NCI-H748 (cell line): ENCODE measurements at regions not wholly inside any gene's neighbourhood (a gene's known extent, or its start where the extent isn't known, plus 50 kb on each side); places are given as distances from the start of the nearest gene placed in this dataset.
"Not testable (repeated sequence)": the region's sequence is repeated elsewhere in the genome, so short reads cannot be mapped to it uniquely, and the experiment has no call there.

Source experiments
- DNase-seq: peaks from one replicate; lab custom pipeline; 2025; ENCODE audit not compliant: unreplicated experiment; lab: John Stamatoyannopoulos, UW

- no peak for DNase-seq
Measured at GRCh38 chr4:82097504-82097903, 276.3 kb downstream of the HNRNPD start.

GRCh38 chr4:82090717-82091116 is 283.1 kb downstream of the HNRNPD start:
- no peak for DNase-seq

DNA sequence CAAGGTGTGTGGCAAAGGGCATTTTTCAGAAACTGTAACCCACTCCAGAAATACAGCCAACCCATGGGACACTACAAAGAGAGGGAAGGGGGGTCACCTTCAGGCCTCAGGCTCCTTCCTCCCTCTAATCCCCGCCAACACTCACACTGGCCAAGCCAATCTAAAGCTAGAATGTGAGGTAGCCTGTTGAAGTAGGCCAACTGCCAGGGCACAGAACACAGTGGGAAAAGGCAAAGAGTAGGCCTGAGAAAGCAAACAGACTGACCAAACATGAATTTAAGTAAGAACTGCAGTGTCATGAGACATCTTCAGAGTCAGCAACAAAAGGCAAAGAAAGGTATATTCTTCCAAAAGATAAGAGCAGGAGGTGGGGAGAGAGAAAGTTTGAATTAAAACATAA is 289.0 kb downstream of the HNRNPD start:
- DNase-seq, result no peak

DNA sequence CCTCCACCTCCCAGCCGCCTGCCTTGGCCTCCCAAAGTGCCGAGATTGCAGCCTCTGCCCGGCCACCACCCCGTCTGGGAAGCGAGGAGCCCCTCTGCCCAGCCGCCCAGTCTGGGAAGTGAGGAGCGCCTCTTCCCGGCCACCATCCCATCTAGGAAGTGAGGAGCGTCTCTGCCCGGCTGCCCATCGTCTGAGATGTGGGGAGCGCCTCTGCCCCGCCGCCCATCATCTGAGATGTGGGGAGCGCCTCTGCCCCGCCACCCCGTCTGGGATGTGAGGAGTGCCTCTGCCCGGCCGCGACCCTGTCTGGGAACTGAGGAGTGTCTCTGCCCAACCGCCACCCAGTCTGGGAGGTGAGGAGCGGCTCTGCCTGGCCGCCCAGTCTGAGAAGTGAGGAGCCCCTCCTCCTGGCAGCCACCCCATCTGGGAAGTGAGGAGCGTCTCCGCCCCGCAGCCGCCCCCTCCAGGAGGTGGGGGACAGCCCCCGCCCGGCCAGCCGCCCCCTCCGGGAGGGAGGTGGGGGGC is 296.3 kb downstream of the HNRNPD start:
- not testable (repeated sequence) for DNase-seq

DNA sequence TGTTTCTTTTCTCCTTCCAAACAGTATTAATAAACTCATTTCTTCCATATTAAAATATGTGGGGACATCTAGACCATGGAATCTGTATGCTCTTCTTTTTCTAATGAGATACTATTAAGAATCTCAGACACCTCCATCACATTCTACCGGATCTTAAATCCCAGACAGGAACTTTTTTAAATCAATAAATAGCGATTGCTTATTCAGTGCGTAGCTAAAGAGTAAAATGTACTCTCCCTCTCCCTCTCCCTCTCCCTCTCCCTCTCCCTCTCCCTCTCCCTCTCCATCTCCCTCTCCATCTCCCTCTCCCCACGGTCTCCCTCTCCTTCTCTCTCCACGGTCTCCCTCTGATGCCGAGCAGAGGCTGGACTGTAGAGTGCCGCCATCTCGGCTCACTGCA is 297.0 kb downstream of the HNRNPD start:
- no peak for DNase-seq

DNA sequence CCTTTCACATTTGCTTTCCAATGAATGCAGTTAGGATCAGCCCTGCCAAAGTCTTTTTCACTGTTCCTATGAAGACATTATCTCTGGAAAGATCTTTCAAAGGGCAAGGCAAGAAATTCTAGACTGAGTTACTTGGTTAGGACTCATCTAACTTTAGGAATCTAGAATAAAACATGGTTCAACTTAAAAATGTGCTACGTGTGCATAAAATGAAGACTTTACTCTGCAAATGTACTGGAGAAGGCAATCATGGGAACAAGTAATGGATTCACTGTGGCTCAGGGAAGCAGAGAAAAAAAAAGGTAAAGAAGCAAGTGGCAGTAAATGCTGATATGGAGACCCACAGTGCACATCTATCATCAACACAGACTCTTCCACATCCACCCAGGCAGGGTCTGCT is 297.4 kb downstream of the HNRNPD start:
- no peak for DNase-seq

DNA sequence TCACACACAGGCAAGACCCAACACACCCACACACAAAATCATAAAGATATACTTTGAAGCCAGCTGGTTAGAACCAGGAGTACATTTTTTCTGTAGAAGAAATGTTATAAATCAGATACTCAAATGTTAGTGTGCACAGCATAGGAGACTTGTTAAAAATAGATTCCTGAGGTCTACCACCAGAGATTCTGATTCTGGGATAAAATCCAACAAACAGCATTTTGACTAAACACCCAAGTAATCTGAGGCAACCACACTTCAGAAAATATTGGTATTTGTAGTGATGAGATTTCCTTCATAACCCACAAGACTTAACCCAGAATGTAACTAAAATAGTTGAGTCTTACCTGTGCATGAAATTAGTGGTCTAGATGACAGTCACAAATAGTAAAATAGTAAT is 301.8 kb downstream of the HNRNPD start:
- DNase-seq, result no peak

GRCh38 chr4:82069883-82070638 is 303.7 kb downstream of the HNRNPD start:
- DNase-seq, result no peak

GRCh38 chr4:82063017-82063416 is 310.8 kb downstream of the HNRNPD start:
- no peak for DNase-seq

DNA sequence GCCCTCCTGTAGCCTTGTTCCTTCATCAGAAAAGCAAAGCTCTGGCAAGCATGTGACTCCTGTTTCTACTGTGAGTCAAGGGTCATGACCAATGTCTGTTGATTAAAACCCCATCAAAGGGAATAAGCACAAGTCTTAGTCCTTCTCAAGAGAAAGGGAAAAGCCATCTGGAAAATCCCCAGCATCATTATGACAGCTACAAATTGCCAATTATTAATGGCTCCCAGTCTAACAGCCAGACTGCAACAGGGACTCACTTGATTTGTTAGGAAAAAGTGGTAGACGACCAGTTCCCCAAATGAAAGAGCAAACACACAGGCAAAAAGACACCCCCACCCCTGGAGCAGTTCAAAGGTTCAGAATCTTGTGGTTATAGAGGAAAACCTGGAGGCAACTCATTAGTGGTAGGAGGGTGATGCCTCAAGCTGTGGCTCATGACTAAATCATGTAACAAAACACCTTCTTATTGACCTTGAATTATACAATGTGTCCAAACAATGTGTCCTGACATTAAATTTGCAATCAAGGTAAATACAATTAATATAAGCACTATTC is 315.7 kb downstream of the HNRNPD start:
- peak; percentile 26 for DNase-seq

DNA sequence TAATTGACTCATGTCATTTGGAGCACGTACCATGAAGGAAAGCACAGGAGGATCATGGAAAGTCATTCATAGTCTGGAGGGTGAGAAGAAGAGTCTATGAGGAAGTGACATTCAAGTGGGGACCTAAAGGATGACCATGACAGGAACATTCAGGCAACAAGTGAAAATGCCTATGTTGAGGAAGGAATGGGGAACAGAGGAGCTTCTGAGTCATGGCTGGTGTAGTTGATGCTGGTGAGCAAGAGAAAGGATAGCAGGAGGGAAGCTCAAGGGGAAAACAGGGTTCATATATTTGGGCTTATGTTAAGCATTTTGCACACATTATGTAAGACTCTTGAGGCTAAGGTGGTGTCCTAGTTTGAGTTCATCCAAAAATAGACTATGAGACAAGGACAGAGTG is 318.6 kb downstream of the HNRNPD start:
- no peak for DNase-seq

DNA sequence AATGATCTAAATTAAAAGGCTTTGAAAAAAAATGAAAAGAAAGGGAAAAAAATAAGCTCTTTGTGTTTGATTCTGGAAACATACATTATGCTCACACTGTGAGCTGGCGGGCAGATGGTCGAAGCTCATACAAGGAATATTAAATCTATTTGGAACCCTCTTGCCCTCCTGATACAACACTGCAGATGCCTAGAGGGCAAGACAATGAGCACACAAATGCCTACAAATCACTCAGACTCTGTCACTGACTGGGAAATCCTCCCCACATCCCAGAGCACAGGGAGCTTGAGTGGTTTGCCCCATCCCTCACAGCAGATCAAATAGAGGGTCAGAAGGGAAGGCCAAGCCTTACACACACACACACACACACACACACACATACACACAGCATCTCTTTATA is 320.4 kb downstream of the HNRNPD start:
- peak; percentile 74 for DNase-seq

- DNase-seq, result no peak
Measured at GRCh38 chr4:82050796-82051195, 323.0 kb downstream of the HNRNPD start.

- DNase-seq, result no peak
Measured at GRCh38 chr4:82049294-82049693, 324.5 kb downstream of the HNRNPD start.

- DNase-seq, result no peak
Measured at GRCh38 chr4:82047731-82048130, 326.1 kb downstream of the HNRNPD start.

GRCh38 chr4:82046796-82047195 is 327.0 kb downstream of the HNRNPD start:
- DNase-seq, result no peak

GRCh38 chr4:82045267-82045666 is 328.5 kb downstream of the HNRNPD start:
- no peak for DNase-seq

DNA sequence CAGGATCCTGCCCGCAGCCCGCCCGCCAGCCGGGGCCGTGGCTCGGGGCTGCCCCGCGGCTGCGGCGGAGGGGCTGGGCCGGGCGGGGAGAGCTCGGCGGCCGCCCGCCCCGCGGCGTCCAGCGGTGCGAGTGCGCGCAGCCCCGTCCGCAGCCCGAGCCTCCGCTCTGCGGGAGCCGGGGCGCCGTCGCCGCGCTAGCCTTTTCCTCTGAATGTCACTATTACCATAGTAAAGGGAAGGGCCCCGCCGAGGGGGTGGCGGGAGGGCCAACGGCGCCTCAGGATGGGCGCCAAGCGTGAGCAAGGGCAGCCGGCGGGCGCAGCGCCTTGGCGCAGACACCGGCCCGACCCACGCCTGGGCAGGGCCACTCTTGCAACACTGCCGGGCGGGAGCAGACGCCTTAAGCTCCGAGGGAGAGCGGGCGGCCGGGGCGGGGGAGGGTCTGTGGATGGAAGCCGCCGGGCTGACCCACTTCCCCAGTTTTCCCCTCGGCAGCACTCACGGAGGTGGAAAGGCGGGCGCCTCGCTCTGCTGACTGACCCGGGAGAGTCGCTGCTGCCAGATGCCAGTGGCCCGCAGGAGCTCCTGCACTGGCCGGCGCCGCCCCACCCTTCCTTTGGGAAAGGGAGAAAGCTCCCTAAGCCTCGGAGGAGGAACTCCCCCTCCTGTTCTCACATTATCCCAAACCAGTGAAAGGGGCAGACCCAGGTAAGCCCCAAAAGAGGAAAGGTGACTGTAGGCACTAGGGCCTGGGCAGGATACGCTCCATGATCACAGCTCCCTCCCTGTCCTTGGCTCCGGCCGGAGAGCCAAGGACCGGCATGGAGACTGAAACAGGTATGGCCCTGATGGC is 329.4 kb downstream of the HNRNPD start:
- peak; percentile 84 for DNase-seq

DNA sequence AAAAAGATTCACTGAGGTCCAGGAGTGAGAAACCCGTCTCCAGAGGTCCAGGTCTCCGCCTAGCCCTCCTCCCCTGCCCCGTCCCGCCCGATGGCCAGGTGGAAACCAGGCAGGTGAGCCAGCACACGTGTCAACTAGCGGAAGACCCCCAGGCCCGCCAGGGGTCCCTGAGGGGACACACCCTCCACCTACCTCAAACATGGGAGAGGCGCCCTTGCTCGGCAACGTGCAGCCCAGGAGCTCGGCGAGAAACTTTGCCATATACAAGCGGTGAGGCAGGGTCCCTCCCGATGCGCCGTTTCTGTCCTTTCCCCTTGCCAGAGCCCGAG is 330.0 kb downstream of the HNRNPD start:
- DNase-seq, result no peak

DNA sequence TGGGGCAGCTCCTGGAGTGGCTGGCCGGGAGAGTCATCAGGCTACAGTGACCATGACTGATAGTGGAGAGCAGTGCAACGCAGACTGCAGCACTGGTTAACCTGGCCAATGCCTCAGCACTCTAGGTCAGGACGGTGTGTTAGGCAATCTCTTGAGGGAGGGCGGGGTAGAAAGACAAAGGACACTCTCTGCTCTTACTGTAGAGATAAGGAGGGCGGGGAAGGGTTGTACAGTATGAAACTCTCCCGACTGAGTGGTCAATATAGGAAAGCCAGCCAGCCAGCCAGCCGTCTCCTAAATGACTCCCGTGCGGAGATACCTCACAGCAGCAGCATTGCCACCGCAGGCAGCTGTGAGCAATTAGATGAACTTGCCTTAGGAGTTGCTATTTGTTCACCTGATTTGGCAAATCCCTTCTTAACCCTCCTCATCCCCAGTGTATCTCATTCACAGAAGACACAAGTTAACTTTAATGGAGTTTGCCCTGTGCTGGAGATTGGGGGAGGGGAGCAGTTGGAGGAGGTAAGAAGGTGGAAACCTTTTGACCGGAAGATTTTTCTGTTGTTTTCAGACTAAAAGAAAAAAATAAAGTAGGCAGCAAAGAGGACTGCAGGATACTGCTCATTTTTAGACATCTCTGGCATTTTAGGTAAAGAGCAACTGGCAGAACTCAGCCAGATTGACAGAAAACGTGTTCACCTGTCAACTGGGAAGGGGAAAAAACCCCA is 330.5 kb downstream of the HNRNPD start:
- peak; percentile 58 for DNase-seq

DNA sequence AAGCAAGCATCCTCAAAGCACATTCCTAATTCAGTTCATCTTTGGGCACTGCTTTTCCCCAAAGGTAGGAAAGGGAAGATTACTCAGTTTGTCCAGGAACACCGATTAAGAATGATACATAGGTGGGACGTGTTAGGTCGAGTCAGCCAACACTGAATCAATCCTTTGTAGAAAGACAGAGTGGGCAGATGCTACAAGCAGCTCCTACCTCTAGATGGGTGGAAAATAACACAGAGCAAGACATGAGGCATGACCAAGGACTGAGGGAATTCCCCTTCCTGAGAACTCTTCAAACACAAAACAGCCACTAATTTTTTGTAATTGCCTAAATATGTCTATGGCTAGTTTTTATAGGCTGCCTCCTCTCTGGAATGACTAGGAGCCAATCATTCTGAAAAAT is 331.7 kb downstream of the HNRNPD start:
- no peak for DNase-seq
